ENCODE measurements at regions not wholly inside any gene's neighbourhood (a gene's known extent, or its start where the extent isn't known, plus 50 kb on each side); places are given as distances from the start of the nearest gene placed in this dataset.

DNA sequence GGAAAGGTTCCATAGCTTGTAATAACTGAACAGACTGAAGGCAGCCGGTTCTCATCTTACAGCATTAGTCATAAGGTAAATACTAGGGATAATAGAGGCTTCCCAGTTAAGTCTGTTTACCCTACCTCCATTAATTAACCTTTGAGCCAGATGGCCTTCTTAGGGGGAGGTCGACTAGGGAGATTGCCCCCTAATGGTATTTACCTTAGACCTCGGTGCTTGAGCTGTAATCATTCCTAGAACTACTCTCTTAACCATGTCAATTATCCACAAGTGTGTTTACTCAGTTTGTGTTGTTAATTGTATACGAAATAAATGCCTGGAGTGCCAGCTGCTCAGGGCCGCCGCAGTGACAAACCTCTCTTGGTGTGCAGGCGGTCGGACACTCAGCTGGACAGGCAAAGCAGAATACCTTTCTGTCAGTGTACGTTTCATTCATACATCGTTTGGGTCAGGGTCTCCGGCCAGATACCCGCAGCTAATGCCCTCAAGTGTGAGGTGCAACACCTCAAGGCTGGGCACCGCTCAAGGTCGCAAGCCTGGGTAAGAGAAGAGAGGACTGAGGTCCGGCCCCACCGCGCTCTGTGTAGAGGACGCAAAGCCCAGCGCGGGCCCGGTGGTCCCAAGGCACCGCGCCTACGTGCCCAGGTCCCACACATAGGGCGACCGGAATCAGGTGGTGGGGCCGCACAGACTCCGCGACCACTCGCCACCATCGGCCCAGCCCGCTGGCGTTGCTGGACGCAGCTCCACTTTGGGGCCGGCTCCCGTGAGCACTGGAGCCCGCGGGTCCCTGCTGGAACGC is 931.0 kb downstream of the NLGN4Y start:
- TF ChIP-seq, protein P1, sequence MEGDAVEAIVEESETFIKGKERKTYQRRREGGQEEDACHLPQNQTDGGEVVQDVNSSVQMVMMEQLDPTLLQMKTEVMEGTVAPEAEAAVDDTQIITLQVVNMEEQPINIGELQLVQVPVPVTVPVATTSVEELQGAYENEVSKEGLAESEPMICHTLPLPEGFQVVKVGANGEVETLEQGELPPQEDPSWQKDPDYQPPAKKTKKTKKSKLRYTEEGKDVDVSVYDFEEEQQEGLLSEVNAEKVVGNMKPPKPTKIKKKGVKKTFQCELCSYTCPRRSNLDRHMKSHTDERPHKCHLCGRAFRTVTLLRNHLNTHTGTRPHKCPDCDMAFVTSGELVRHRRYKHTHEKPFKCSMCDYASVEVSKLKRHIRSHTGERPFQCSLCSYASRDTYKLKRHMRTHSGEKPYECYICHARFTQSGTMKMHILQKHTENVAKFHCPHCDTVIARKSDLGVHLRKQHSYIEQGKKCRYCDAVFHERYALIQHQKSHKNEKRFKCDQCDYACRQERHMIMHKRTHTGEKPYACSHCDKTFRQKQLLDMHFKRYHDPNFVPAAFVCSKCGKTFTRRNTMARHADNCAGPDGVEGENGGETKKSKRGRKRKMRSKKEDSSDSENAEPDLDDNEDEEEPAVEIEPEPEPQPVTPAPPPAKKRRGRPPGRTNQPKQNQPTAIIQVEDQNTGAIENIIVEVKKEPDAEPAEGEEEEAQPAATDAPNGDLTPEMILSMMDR (IDR thresholded peaks at IDR 0.05) = no peak
- TF ChIP-seq POLR2A (IDR thresholded peaks at IDR 0.05) = no peak
